Loucy (cell line): ENCODE measurements at regions not wholly inside any gene's neighbourhood (a gene's known extent, or its start where the extent isn't known, plus 50 kb on each side); places are given as distances from the start of the nearest gene placed in this dataset.

Source experiments
- H2AFZ ChIP-seq: fragments of 200-600 bp; sonication (generic); 2 replicates; pipeline ENCODE4 v1.6.0; 2016; ENCODE audit warnings: antibody characterized with exemption, mild to moderate bottlenecking, low read length, moderate library complexity
- H3F3A ChIP-seq: fragments of 200-600 bp; 2 replicates; pipeline ENCODE4 v1.6.0; 2016; ENCODE audit warnings: antibody characterized with exemption, low read depth, mild to moderate bottlenecking
- H3K27me3 ChIP-seq: fragments of 200-600 bp; sonication (generic); 2 replicates; pipeline ENCODE4 v1.6.1; 2014; ENCODE audit warnings: low read length, mild to moderate bottlenecking; ENCODE audit not compliant: insufficient read depth, poor library complexity, severe bottlenecking
- H3K36me3 ChIP-seq: fragments of 200-600 bp; sonication (generic); 2 replicates; pipeline ENCODE4 v1.6.1; 2016; ENCODE audit warnings: low read length; ENCODE audit not compliant: insufficient read depth
- H3K4me1 ChIP-seq: fragments of 200-600 bp; sonication (generic); 2 replicates; pipeline ENCODE4 v1.5.1; 2014; ENCODE audit warnings: low read length, mild to moderate bottlenecking; ENCODE audit not compliant: insufficient read depth, poor library complexity, severe bottlenecking
- H3K4me2 ChIP-seq: fragments of 200-600 bp; sonication (generic); 2 replicates; pipeline ENCODE4 v1.6.0; 2014; ENCODE audit warnings: antibody characterized with exemption, low read length, low read depth, mild to moderate bottlenecking; ENCODE audit not compliant: poor library complexity, severe bottlenecking
- H3K4me3 ChIP-seq: fragments of 200-600 bp; sonication (generic); 2 replicates; pipeline ENCODE4 v1.5.1; 2014; ENCODE audit warnings: low read length, mild to moderate bottlenecking, mixed read lengths; ENCODE audit not compliant: poor library complexity, severe bottlenecking
- H3K79me2 ChIP-seq: fragments of 200-600 bp; sonication (generic); 2 replicates; pipeline ENCODE4 v1.6.1; 2014; ENCODE audit warnings: low read length; ENCODE audit not compliant: insufficient read depth
- H3K9ac ChIP-seq: fragments of 200-600 bp; sonication (generic); 2 replicates; pipeline ENCODE4 v1.6.0; 2014; ENCODE audit warnings: mild to moderate bottlenecking, low read depth, low read length, moderate library complexity; ENCODE audit not compliant: poor library complexity, severe bottlenecking
- H3K9me2 ChIP-seq: fragments of 200-600 bp; sonication (generic); replicated peaks from 2 replicates; pipeline ENCODE4 v1.6.1; 2016; ENCODE audit warnings: low read depth, low read length, mixed read lengths
- H3K9me3 ChIP-seq: fragments of 200-600 bp; sonication (generic); 2 replicates; pipeline ENCODE4 v1.6.1; 2014; ENCODE audit warnings: mild to moderate bottlenecking, antibody characterized with exemption, low read length, low read depth; ENCODE audit not compliant: insufficient read depth
- H4K20me1 ChIP-seq: fragments of 200-600 bp; sonication (generic); 2 replicates; pipeline ENCODE4 v1.6.0; 2014; ENCODE audit warnings: antibody characterized with exemption, low read length, mild to moderate bottlenecking; ENCODE audit not compliant: insufficient read depth, poor library complexity, severe bottlenecking
- EZH2phosphoT487 ChIP-seq: fragments of 200-600 bp; IDR thresholded peaks from 2 replicates; pipeline ENCODE4 v1.6.1; 2018; ENCODE audit warnings: antibody characterized with exemption, mild to moderate bottlenecking, moderate library complexity, borderline replicate concordance
- TF ChIP-seq, protein P1 (sequence below): fragments of 200-600 bp; sonication (generic); conservative IDR thresholded peaks from 2 replicates; pipeline ENCODE4 v1.5.1; 2014; ENCODE audit warnings: mild to moderate bottlenecking, antibody characterized with exemption, low read length

DNA sequence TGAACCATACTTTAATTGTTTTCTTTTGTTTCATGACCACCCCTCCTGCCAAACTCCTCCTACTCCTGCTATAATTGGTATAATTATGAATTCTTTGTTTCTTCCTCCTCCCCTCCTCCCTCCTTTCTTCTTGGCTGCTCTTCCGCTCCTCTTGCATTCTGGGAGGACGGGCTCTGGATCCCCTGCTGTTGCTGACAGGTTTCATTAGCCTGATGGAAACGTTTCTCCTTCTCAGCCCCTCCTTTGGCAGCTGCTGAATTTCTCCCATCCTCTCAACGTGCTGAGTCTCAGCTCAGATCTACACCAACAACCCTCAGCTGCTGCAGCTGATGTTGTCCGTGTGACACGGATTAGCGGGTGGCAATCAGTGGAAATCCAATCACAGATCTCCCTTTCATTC is 97.1 kb upstream of the UBAC2 start:
- no peaks in the 10 kb centered on the region for H3K9me2 ChIP-seq
- no peaks in the 10 kb centered on the region for H3K79me2 ChIP-seq
- H3K27me3 ChIP-seq = no peaks in the 10 kb centered on the region
- no peak overlapping the region for H2AFZ ChIP-seq
- H3K4me2 ChIP-seq = no peak overlapping the region
- TF ChIP-seq EZH2phosphoT487 = no peak
- no peaks in the 10 kb centered on the region for H3K36me3 ChIP-seq
- no peaks in the 10 kb centered on the region for H3F3A ChIP-seq
- no peaks in the 10 kb centered on the region for H3K9me3 ChIP-seq
- H4K20me1 ChIP-seq = no peaks in the 10 kb centered on the region
- H3K9ac ChIP-seq = no peak overlapping the region
- H3K4me1 ChIP-seq = no peaks in the 10 kb centered on the region
- no peak overlapping the region for H3K4me3 ChIP-seq

DNA sequence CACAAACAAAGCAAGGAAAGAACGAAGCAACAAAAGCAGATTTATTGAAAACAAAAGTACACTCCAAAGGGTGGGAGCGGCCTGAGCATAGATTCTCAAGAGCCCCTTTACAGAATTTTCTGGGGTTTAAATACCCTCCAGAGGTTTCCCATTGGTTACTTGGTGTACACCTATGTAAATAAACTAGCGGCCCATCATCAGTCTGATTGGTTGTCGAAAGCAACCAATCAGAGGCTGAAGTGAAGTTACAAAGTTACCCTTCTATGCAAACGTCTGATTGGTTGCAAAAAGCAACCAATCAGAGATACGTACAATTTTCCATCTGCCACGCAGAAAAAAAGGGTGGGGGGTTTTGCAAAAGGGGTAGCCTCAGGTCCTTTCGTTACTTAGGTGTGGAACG is 96.3 kb upstream of the UBAC2 start:
- no peak overlapping the region for H2AFZ ChIP-seq

DNA sequence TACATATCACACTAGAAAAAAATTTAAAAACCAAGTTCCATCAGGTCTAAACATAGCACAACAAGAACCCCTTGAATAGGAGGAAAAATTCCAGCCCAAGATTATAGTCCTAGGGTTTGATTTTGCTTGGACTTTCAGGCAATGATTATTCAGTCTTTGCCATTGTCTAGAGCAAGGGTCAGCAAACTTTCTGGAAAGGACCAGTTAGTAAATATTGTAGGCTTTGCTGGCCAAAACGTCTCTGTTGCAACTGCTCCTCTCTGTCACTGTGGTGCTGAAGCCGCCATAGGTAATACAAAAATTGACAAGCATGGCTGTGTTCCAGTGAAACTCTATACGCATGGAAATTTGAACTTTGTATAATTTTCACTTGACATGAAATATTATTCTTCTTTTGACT is 95.5 kb upstream of the UBAC2 start:
- no peaks in the 10 kb centered on the region for H3K4me1 ChIP-seq
- no peak overlapping the region for H2AFZ ChIP-seq
- no peaks in the 10 kb centered on the region for H3K79me2 ChIP-seq
- H3K9ac ChIP-seq = no peak overlapping the region
- H3K27me3 ChIP-seq = no peaks in the 10 kb centered on the region
- H3K36me3 ChIP-seq = no peaks in the 10 kb centered on the region
- H3K4me2 ChIP-seq = no peak overlapping the region
- H3K9me2 ChIP-seq = no peaks in the 10 kb centered on the region
- H3F3A ChIP-seq = no peaks in the 10 kb centered on the region
- H4K20me1 ChIP-seq = no peaks in the 10 kb centered on the region
- no peaks in the 10 kb centered on the region for H3K9me3 ChIP-seq
- no peak overlapping the region for H3K4me3 ChIP-seq
- TF ChIP-seq EZH2phosphoT487 = no peak
- TF ChIP-seq, protein P1, sequence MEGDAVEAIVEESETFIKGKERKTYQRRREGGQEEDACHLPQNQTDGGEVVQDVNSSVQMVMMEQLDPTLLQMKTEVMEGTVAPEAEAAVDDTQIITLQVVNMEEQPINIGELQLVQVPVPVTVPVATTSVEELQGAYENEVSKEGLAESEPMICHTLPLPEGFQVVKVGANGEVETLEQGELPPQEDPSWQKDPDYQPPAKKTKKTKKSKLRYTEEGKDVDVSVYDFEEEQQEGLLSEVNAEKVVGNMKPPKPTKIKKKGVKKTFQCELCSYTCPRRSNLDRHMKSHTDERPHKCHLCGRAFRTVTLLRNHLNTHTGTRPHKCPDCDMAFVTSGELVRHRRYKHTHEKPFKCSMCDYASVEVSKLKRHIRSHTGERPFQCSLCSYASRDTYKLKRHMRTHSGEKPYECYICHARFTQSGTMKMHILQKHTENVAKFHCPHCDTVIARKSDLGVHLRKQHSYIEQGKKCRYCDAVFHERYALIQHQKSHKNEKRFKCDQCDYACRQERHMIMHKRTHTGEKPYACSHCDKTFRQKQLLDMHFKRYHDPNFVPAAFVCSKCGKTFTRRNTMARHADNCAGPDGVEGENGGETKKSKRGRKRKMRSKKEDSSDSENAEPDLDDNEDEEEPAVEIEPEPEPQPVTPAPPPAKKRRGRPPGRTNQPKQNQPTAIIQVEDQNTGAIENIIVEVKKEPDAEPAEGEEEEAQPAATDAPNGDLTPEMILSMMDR = no peak

More for the DNA sequence above, 96.3 kb upstream of the UBAC2 start:
- H3F3A ChIP-seq = no peaks in the 10 kb centered on the region
- H3K4me3 ChIP-seq = no peak overlapping the region
- no peak overlapping the region for H3K4me2 ChIP-seq
- H3K9me3 ChIP-seq = no peaks in the 10 kb centered on the region
- H4K20me1 ChIP-seq = no peaks in the 10 kb centered on the region
- no peaks in the 10 kb centered on the region for H3K79me2 ChIP-seq
- TF ChIP-seq, protein P1 = no peak
- TF ChIP-seq EZH2phosphoT487 = no peak
- no peaks in the 10 kb centered on the region for H3K9me2 ChIP-seq
- H3K27me3 ChIP-seq = no peaks in the 10 kb centered on the region
- no peaks in the 10 kb centered on the region for H3K4me1 ChIP-seq
- H3K9ac ChIP-seq = no peak overlapping the region
- H3K36me3 ChIP-seq = no peaks in the 10 kb centered on the region

DNA sequence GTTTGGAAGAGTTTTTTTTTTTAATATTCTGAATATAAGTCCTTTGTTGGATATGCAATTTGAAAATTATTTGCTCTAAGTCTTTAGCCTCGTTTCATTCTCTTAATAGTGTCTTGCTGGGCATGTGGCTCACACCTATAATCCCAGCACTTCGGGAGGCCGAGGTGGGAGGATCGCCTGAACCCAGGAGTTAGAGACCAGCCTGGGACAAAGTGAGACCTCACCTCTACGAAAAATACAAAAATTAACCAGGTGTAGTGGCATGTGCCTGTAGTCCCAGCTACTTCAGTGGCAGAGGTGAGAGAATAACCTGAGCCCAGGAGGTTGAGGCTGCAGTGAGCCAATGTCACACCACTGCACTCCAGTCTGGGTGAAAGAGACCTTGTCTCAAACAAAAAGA is 87.3 kb upstream of the UBAC2 start:
- Histone ChIP-seq H3K9me2 (no peaks in the 10 kb centered on the region), H3K9ac (no peak overlapping the region), H3K27me3 (no peaks in the 10 kb centered on the region), H3K79me2 (no peaks in the 10 kb centered on the region), H3K4me1 (no peaks in the 10 kb centered on the region), H3K36me3 (no peaks in the 10 kb centered on the region), H4K20me1 (no peaks in the 10 kb centered on the region), H3F3A (no peaks in the 10 kb centered on the region), H2AFZ (no peak overlapping the region), H3K4me2 (no peak overlapping the region), H3K4me3 (no peak overlapping the region), H3K9me3 (peaks cover 4% of the 10 kb centered on the region; the same call in 1 of the 2 replicates)
- no peak for TF ChIP-seq EZH2phosphoT487
- TF ChIP-seq, protein P1 = no peak
